Progenitor cell of endocrine pancreas (in vitro differentiated cells): ENCODE measurements at regions not wholly inside any gene's neighbourhood (a gene's known extent, or its start where the extent isn't known, plus 50 kb on each side); places are given as distances from the start of the nearest gene placed in this dataset.
A peak's percentile ranks its signal among the peaks of the same experiment; 100 is the strongest.

Source experiments
- DNase-seq: peaks from one replicate; pipeline ENCODE4 v3.0.0; 2021; ENCODE audit warnings: low spot score; ENCODE audit not compliant: unreplicated experiment
- H3K27ac Mint-ChIP-seq: 2 replicates; pipeline ENCODE4 v1.8.0; 2021; ENCODE audit warnings: mild to moderate bottlenecking, moderate library complexity, mixed read lengths
- H3K27me3 Mint-ChIP-seq: 2 replicates; pipeline ENCODE4 v1.8.0; 2021; ENCODE audit warnings: mixed read lengths
- H3K36me3 Mint-ChIP-seq: 2 replicates; pipeline ENCODE4 v1.8.0; 2022; ENCODE audit warnings: mixed read lengths; ENCODE audit not compliant: insufficient read depth
- H3K4me1 Mint-ChIP-seq: 2 replicates; pipeline ENCODE4 v1.8.0; 2021; ENCODE audit warnings: low read depth, mixed read lengths
- H3K4me3 Mint-ChIP-seq: 2 replicates; pipeline ENCODE4 v1.8.0; 2021; ENCODE audit warnings: low read depth, mild to moderate bottlenecking, moderate library complexity, mixed read lengths
- H3K9me3 Mint-ChIP-seq: 2 replicates; pipeline ENCODE4 v1.8.0; 2021; ENCODE audit warnings: low read depth, mixed read lengths
- CTCF ChIP-seq: fragments of 200-600 bp; sonication (generic); IDR thresholded peaks from one replicate; pipeline ENCODE4 v1.5.0; 2021; ENCODE audit warnings: antibody characterized with exemption, mild to moderate bottlenecking; ENCODE audit not compliant: unreplicated experiment

- Mint-ChIP-seq H3K9me3 (peaks cover 29% of the 10 kb centered on the region), H3K27me3 (no peaks in the 10 kb centered on the region), H3K4me3 (no peak overlapping the region), H3K4me1 (no peaks in the 10 kb centered on the region), H3K36me3 (peaks cover 9% of the 10 kb centered on the region), H3K27ac (no peak overlapping the region)
- no peak for TF ChIP-seq CTCF
- DNase-seq, result no peak
Observed at GRCh38 chr14:31978423-31978822, 98.7 kb upstream of the ARHGAP5 start.

DNA sequence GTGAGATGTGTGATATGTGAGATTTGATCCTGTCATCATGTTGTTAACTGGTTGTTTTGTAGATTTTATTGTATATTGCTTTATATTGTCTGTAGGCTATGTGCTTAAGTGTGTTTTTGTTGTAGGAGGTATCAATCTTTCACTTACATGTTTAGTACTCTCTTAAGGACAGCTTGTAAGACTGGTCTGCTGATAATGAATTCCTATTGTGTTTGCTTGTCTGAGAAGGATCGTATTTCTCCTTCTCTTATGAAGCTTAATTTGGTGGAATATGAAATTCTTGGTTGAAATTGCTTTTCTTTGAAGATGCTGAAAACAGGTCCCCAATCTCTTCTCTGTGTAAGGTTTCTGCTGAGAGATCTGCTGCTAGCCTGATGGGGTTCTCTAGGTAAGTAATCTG lies 94.5 kb upstream of the ARHGAP5 start:
- DNase-seq, result no peak
- TF ChIP-seq CTCF, result no peak
- no peaks in the 10 kb centered on the region for H3K27me3 Mint-ChIP-seq
- peaks cover 38% of the 10 kb centered on the region for H3K9me3 Mint-ChIP-seq
- H3K36me3 Mint-ChIP-seq, result peaks cover 9% of the 10 kb centered on the region
- no peak overlapping the region for H3K27ac Mint-ChIP-seq
- H3K4me1 Mint-ChIP-seq, result no peaks in the 10 kb centered on the region
- H3K4me3 Mint-ChIP-seq, result no peak overlapping the region

- H3K27ac Mint-ChIP-seq, result no peak overlapping the region
- H3K9me3 Mint-ChIP-seq, result peaks cover 31% of the 10 kb centered on the region
- no peaks in the 10 kb centered on the region for H3K27me3 Mint-ChIP-seq
- peaks cover 14% of the 10 kb centered on the region for H3K4me1 Mint-ChIP-seq
- H3K36me3 Mint-ChIP-seq, result peaks cover 8% of the 10 kb centered on the region
- no peak for TF ChIP-seq CTCF
- H3K4me3 Mint-ChIP-seq, result no peak overlapping the region
- DNase-seq, result no peak
Observed at GRCh38 chr14:31986405-31986804, 90.7 kb upstream of the ARHGAP5 start.

DNA sequence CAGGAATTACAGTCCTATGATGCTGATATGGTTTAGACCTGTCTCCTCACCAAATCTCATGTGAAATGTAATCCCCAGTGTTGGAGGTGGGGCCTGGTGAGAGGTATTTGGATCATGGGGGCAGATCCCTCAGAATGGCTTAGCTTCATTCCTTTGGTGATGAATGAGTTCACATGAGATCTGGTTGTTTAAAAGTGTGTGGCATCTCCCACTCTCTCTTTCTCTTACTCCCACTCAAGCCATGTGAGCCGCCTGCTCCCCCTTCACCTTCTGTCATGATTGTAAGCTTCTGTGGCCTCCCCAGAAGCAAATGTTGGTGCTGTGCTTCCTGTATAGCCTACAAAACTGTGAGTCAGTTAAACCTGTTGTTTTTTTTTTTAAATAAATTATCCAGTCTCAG lies 89.4 kb upstream of the ARHGAP5 start:
- Mint-ChIP-seq H3K27me3 (no peaks in the 10 kb centered on the region), H3K36me3 (peaks cover 3% of the 10 kb centered on the region), H3K9me3 (peaks cover 19% of the 10 kb centered on the region), H3K4me1 (peaks cover 22% of the 10 kb centered on the region), H3K27ac (peak overlapping the region; percentile 80), H3K4me3 (no peak overlapping the region)
- no peak for DNase-seq
- TF ChIP-seq CTCF, result no peak

DNA sequence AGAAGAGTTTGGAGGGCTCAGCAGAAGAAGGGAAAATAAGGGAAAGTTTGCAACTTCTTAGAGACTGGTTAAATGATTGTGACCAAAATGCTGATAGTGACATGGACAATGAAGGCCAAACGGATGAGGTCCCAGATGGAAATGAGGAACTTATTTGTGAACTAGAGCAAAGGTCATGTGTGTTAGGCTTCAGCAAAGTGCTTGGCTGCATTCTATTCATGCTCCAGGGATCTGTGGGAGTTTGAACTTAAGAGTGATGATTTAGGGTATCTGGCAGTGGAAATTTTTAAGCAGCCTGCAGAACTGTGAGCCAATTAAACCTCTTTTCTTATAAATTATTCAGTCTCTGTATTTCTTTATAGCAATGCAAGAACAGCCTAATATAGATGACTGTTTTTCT lies 88.9 kb upstream of the ARHGAP5 start:
- no peak overlapping the region for H3K27ac Mint-ChIP-seq
- H3K9me3 Mint-ChIP-seq, result peaks cover 14% of the 10 kb centered on the region
- H3K4me3 Mint-ChIP-seq, result no peak overlapping the region
- H3K4me1 Mint-ChIP-seq, result peaks cover 24% of the 10 kb centered on the region
- TF ChIP-seq CTCF, result no peak
- H3K27me3 Mint-ChIP-seq, result no peaks in the 10 kb centered on the region
- no peak for DNase-seq
- H3K36me3 Mint-ChIP-seq, result no peaks in the 10 kb centered on the region
